Prostate gland (tissue), 2 donors: ENCODE measurements at regions not wholly inside any gene's neighbourhood (a gene's known extent, or its start where the extent isn't known, plus 50 kb on each side); places are given as distances from the start of the nearest gene placed in this dataset.

Experiments
- DNase-seq: peaks from one replicate; pipeline ENCODE4 v3.0.0-alpha.2; 2019; ENCODE audit warnings: low spot score
- H3K27ac ChIP-seq, 2 donors: fragments of 200-600 bp; sonication (generic); 2 replicates each; pipeline ENCODE4 v1.5.1; 2017 to 2019
- H3K27me3 ChIP-seq: fragments of 200-600 bp; sonication (generic); replicated peaks from 2 replicates; pipeline ENCODE4 v1.5.1; 2019; ENCODE audit not compliant: insufficient read depth
- H3K36me3 ChIP-seq, 2 donors: fragments of 200-600 bp; sonication (generic); 1 replicate in 1 of 2; 2 replicates in 1 of 2; pipeline versions ENCODE4 v1.5.1 to v1.8.1; 2017 to 2019
- H3K4me1 ChIP-seq: fragments of 200-600 bp; sonication (generic); replicated peaks from 2 replicates; pipeline ENCODE4 v1.5.1; 2019
- H3K4me3 ChIP-seq, 2 donors: fragments of 200-600 bp; sonication (generic); 2 replicates each; pipeline ENCODE4 v1.5.1; 2017 to 2019
- H3K9me3 ChIP-seq: fragments of 200-600 bp; sonication (generic); 2 replicates; pipeline ENCODE4 v1.5.1; 2017
- CTCF ChIP-seq, 4 experiments: fragments of 200-600 bp in 2 of 4; fragments of 450-650 bp in 2 of 4; sonication (generic) in 2 of 4; IDR thresholded peaks; 1 replicate in 3 of 4; 2 replicates in 1 of 4; pipeline ENCODE4 v1.5.1; 2016 to 2019; ENCODE audit warnings: antibody characterized with exemption in 4 of 4, mild to moderate bottlenecking in 2 of 4, moderate library complexity in 2 of 4
- POLR2A ChIP-seq: fragments of 450-650 bp; IDR thresholded peaks from one replicate; pipeline ENCODE4 v1.6.1; 2016; ENCODE audit warnings: antibody characterized with exemption, mild to moderate bottlenecking
- POLR2AphosphoS5 ChIP-seq: sonication (generic); formaldehyde crosslinking; IDR thresholded peaks from one replicate; pipeline ENCODE4 v1.6.1; 2017; ENCODE audit warnings: antibody characterized with exemption
- WGBS: methylation state at CpG from one replicate; pipeline ENCODE4 v1.1.5; 2018; 5-methylcytosine and 5-hydroxymethylcytosine counted together
- intact Hi-C: fragments of 100-400 bp; cut with DNase I; formaldehyde crosslinking; loops from one replicate; pipeline ENCODE4 v1.14.2; 2022

GRCh38 chr12:45490232-45490881, 239.1 kb upstream of the ARID2 start:
- no peak for TF ChIP-seq POLR2AphosphoS5
- no peak for TF ChIP-seq CTCF (IDR thresholded peaks at IDR 0.05)
- no peak for TF ChIP-seq POLR2A
- intact Hi-C loops = no loop called here
- 86% methylated on average over 7 of the region's 7 CpGs for WGBS

GRCh38 chr12:45494279-45494678, 235.2 kb upstream of the ARID2 start:
- Histone ChIP-seq H3K4me3 (no peak overlapping the region), H3K4me1 (no peaks in the 10 kb centered on the region), H3K9me3 (no peaks in the 10 kb centered on the region), H3K27me3 (no peaks in the 10 kb centered on the region), H3K27ac (no peak overlapping the region), H3K36me3 (no peaks in the 10 kb centered on the region)
- WGBS = 89% methylated on average over 4 of the region's 4 CpGs
- TF ChIP-seq POLR2A = no peak
- no peak for TF ChIP-seq POLR2AphosphoS5
- TF ChIP-seq CTCF (IDR thresholded peaks at IDR 0.05) = no peak
- no peak for DNase-seq
- intact Hi-C loops = no loop called here

More at GRCh38 chr12:45490232-45490881, 239.1 kb upstream of the ARID2 start:
- Histone ChIP-seq H3K4me1 (no peaks in the 10 kb centered on the region), H3K9me3 (no peaks in the 10 kb centered on the region), H3K36me3 (no peaks in the 10 kb centered on the region), H3K27ac (no peak overlapping the region), H3K27me3 (no peaks in the 10 kb centered on the region), H3K4me3 (no peak overlapping the region)
- DNase-seq = no peak

- Histone ChIP-seq H3K9me3 (no peaks in the 10 kb centered on the region), H3K4me1 (no peaks in the 10 kb centered on the region), H3K27me3 (no peaks in the 10 kb centered on the region), H3K27ac (no peak overlapping the region), H3K36me3 (no peaks in the 10 kb centered on the region), H3K4me3 (no peak overlapping the region)
- intact Hi-C loops = no loop called here
- no peak for DNase-seq
- TF ChIP-seq POLR2A = no peak
- TF ChIP-seq CTCF (IDR thresholded peaks at IDR 0.05) = no peak
- TF ChIP-seq POLR2AphosphoS5 = no peak
- WGBS = 71% methylated on average over 1 of the region's 1 CpG
Measured at GRCh38 chr12:45498645-45499044, 230.9 kb upstream of the ARID2 start.

GRCh38 chr12:45502481-45503128, 226.9 kb upstream of the ARID2 start:
- intact Hi-C loops = no loop called here
- no peak overlapping the region for H3K4me3 ChIP-seq
- H3K27ac ChIP-seq = no peak overlapping the region
- no peaks in the 10 kb centered on the region for H3K36me3 ChIP-seq
- H3K27me3 ChIP-seq = no peaks in the 10 kb centered on the region
- WGBS = 76% methylated on average over 4 of the region's 4 CpGs
- no peak for DNase-seq
- H3K9me3 ChIP-seq = no peaks in the 10 kb centered on the region
- H3K4me1 ChIP-seq = no peaks in the 10 kb centered on the region
- TF ChIP-seq CTCF (IDR thresholded peaks at IDR 0.05) (no peak), POLR2A (no peak), POLR2AphosphoS5 (no peak)

- Histone ChIP-seq H3K9me3 (no peaks in the 10 kb centered on the region), H3K36me3 (no peaks in the 10 kb centered on the region), H3K4me1 (no peaks in the 10 kb centered on the region), H3K4me3 (no peak overlapping the region), H3K27ac (no peak overlapping the region), H3K27me3 (no peaks in the 10 kb centered on the region)
- 59% methylated on average over 1 of the region's 1 CpG for WGBS
- intact Hi-C loops = no loop called here
- no peak for TF ChIP-seq CTCF (IDR thresholded peaks at IDR 0.05)
- no peak for TF ChIP-seq POLR2AphosphoS5
- TF ChIP-seq POLR2A = no peak
- no peak for DNase-seq
Measured at GRCh38 chr12:45503899-45504298, 225.6 kb upstream of the ARID2 start.
